H54 (cell line): ENCODE measurements at regions not wholly inside any gene's neighbourhood (a gene's known extent, or its start where the extent isn't known, plus 50 kb on each side); places are given as distances from the start of the nearest gene placed in this dataset.
"Not testable (repeated sequence)": the region's sequence is repeated elsewhere in the genome, so short reads cannot be mapped to it uniquely, and the experiment has no call there.

Experiments
- DNase-seq: peaks from one replicate; pipeline ENCODE4 v3.0.0; 2011; ENCODE audit warnings: low spot score, mixed read lengths; ENCODE audit not compliant: insufficient read length
- FAIRE-seq: peaks from 3 replicates; lab custom pipeline; 2011; peaks lifted over from hg19 to GRCh38; lab: Jason Lieb, UNC
- POLR2A ChIP-seq: IDR thresholded peaks from 2 replicates; pipeline ENCODE4 v1.6.1; 2011; ENCODE audit warnings: low read depth, mild to moderate bottlenecking, low read length

- DNase-seq: no peak
- TF ChIP-seq POLR2A: no peak
- FAIRE-seq: no peak
These were observed 110.7 kb downstream of the UTRN start for GRCh38 chr6:144395826-144396225.

GRCh38 chr6:144397141-144397540 is 112.0 kb downstream of the UTRN start:
- FAIRE-seq (no peak), DNase-seq (no peak)
- no peak for TF ChIP-seq POLR2A

GRCh38 chr6:144400321-144400720 is 115.2 kb downstream of the UTRN start:
- FAIRE-seq (no peak), DNase-seq (no peak)
- TF ChIP-seq POLR2A: no peak

GRCh38 chr6:144401736-144402733 is 116.9 kb downstream of the UTRN start:
- TF ChIP-seq POLR2A: no peak
- FAIRE-seq: no peak

GRCh38 chr6:144402750-144403149 is 117.6 kb downstream of the UTRN start:
- DNase-seq (no peak), FAIRE-seq (no peak)
- TF ChIP-seq POLR2A: no peak

More at GRCh38 chr6:144401736-144402733, 116.9 kb downstream of the UTRN start:
- DNase-seq: no peak

GRCh38 chr6:144405163-144405562 is 120.0 kb downstream of the UTRN start:
- TF ChIP-seq POLR2A: no peak
- FAIRE-seq: no peak

GRCh38 chr6:144406796-144407195 is 121.7 kb downstream of the UTRN start:
- no peak for TF ChIP-seq POLR2A
- no peak for FAIRE-seq
- DNase-seq: no peak

More at GRCh38 chr6:144405163-144405562, 120.0 kb downstream of the UTRN start:
- no peak for DNase-seq

- TF ChIP-seq POLR2A: no peak
These were observed 123.0 kb downstream of the UTRN start for GRCh38 chr6:144408161-144408560.

GRCh38 chr6:144410059-144410458 is 124.9 kb downstream of the UTRN start:
- no peak for TF ChIP-seq POLR2A
- FAIRE-seq (no peak), DNase-seq (no peak)

More at GRCh38 chr6:144408161-144408560, 123.0 kb downstream of the UTRN start:
- FAIRE-seq: no peak
- no peak for DNase-seq

GRCh38 chr6:144410574-144410973 is 125.4 kb downstream of the UTRN start:
- not testable (repeated sequence) for FAIRE-seq

GRCh38 chr6:144411531-144412165 is 126.5 kb downstream of the UTRN start:
- no peak for TF ChIP-seq POLR2A
- FAIRE-seq (no peak), DNase-seq (no peak)

More at GRCh38 chr6:144410574-144410973, 125.4 kb downstream of the UTRN start:
- DNase-seq: not testable (repeated sequence)

GRCh38 chr6:144413418-144413817 is 128.3 kb downstream of the UTRN start:
- DNase-seq: no peak
- no peak for TF ChIP-seq POLR2A
- FAIRE-seq: no peak

GRCh38 chr6:144415014-144415413 is 129.9 kb downstream of the UTRN start:
- TF ChIP-seq POLR2A: no peak
- DNase-seq: no peak
- peak; percentile 89 for FAIRE-seq

GRCh38 chr6:144415835-144416237 is 130.7 kb downstream of the UTRN start:
- peak; percentile 92 for FAIRE-seq
- no peak for TF ChIP-seq POLR2A
- DNase-seq: peak; percentile 6
